KMS-11 (cell line): ENCODE measurements at regions not wholly inside any gene's neighbourhood (a gene's known extent, or its start where the extent isn't known, plus 50 kb on each side); places are given as distances from the start of the nearest gene placed in this dataset.

Experiments used
- H2AFZ ChIP-seq: fragments of 200-600 bp; sonication (generic); 2 replicates; pipeline ENCODE4 v1.6.1; 2016; ENCODE audit warnings: antibody characterized with exemption, mixed run types, low read depth
- H3K27ac ChIP-seq: fragments of 200-600 bp; sonication (generic); 2 replicates; pipeline ENCODE4 v1.6.1; 2016; ENCODE audit warnings: mild to moderate bottlenecking, mixed run types
- H3K27me3 ChIP-seq: fragments of 200-600 bp; sonication (generic); 2 replicates; pipeline ENCODE4 v1.6.1; 2017; ENCODE audit warnings: mild to moderate bottlenecking, low read depth, mixed run types, moderate library complexity; ENCODE audit not compliant: insufficient read depth
- H3K36me3 ChIP-seq: fragments of 200-600 bp; sonication (generic); 2 replicates; pipeline ENCODE4 v1.6.1; 2017; ENCODE audit warnings: mild to moderate bottlenecking, mixed run types; ENCODE audit not compliant: insufficient read depth
- H3K4me1 ChIP-seq: fragments of 200-600 bp; sonication (generic); 2 replicates; pipeline ENCODE4 v1.6.1; 2016; ENCODE audit warnings: mild to moderate bottlenecking, low read depth, mixed run types; ENCODE audit not compliant: poor library complexity, severe bottlenecking
- H3K4me2 ChIP-seq: fragments of 200-600 bp; sonication (generic); 2 replicates; pipeline ENCODE4 v1.7.0; 2016; ENCODE audit warnings: mild to moderate bottlenecking, mixed run types
- H3K4me3 ChIP-seq: fragments of 200-600 bp; sonication (generic); IDR thresholded peaks from 2 replicates; pipeline ENCODE4 v1.6.1; 2017; ENCODE audit warnings: low read depth, low read length, mixed read lengths; ENCODE audit not compliant: insufficient read depth
- H3K79me2 ChIP-seq: fragments of 200-600 bp; sonication (generic); 2 replicates; pipeline ENCODE4 v1.6.1; 2016; ENCODE audit warnings: low read depth, mixed run types; ENCODE audit not compliant: insufficient read depth
- H3K9ac ChIP-seq: fragments of 200-600 bp; sonication (generic); 2 replicates; pipeline ENCODE4 v1.6.1; 2016; ENCODE audit warnings: mild to moderate bottlenecking, mixed run types
- H4K20me1 ChIP-seq: fragments of 200-600 bp; sonication (generic); 2 replicates; pipeline ENCODE4 v1.6.1; 2016; ENCODE audit warnings: mild to moderate bottlenecking, mixed run types; ENCODE audit not compliant: insufficient read depth
- CTCF ChIP-seq: fragments of 200-600 bp; sonication (generic); conservative IDR thresholded peaks from 2 replicates; pipeline ENCODE4 v1.6.1; 2017; ENCODE audit warnings: low read depth, mild to moderate bottlenecking, antibody characterized with exemption, low read length, moderate library complexity, mixed read lengths

- no peak overlapping the region for H2AFZ ChIP-seq
- no peaks in the 10 kb centered on the region for H3K36me3 ChIP-seq
- no peak overlapping the region for H3K27ac ChIP-seq
- H3K4me3 ChIP-seq, result no peak overlapping the region
- TF ChIP-seq CTCF, result no peak
- H3K9ac ChIP-seq, result no peak overlapping the region
- H3K4me2 ChIP-seq, result no peak overlapping the region
- H3K4me1 ChIP-seq, result no peaks in the 10 kb centered on the region
- no peaks in the 10 kb centered on the region for H3K27me3 ChIP-seq
- no peaks in the 10 kb centered on the region for H4K20me1 ChIP-seq
- no peaks in the 10 kb centered on the region for H3K79me2 ChIP-seq
These were observed 107.0 kb upstream of the TSPAN2 start for GRCh38 chr1:115196296-115196695.

- Histone ChIP-seq H3K79me2 (no peaks in the 10 kb centered on the region), H3K36me3 (no peaks in the 10 kb centered on the region), H3K4me2 (no peak overlapping the region), H2AFZ (no peak overlapping the region), H3K9ac (no peak overlapping the region), H4K20me1 (no peaks in the 10 kb centered on the region), H3K27me3 (no peaks in the 10 kb centered on the region), H3K4me1 (no peaks in the 10 kb centered on the region), H3K27ac (no peak overlapping the region), H3K4me3 (no peak overlapping the region)
- no peak for TF ChIP-seq CTCF
These were observed 105.2 kb upstream of the TSPAN2 start for GRCh38 chr1:115194506-115194905.

- Histone ChIP-seq H3K9ac (no peak overlapping the region), H3K27me3 (no peaks in the 10 kb centered on the region), H3K27ac (no peak overlapping the region), H4K20me1 (no peaks in the 10 kb centered on the region), H3K79me2 (no peaks in the 10 kb centered on the region), H3K4me2 (no peak overlapping the region), H3K4me3 (no peak overlapping the region), H3K36me3 (no peaks in the 10 kb centered on the region), H2AFZ (no peak overlapping the region), H3K4me1 (no peaks in the 10 kb centered on the region)
- no peak for TF ChIP-seq CTCF
These were observed 103.9 kb upstream of the TSPAN2 start for GRCh38 chr1:115193046-115193828.

GRCh38 chr1:115192200-115192767, 103.0 kb upstream of the TSPAN2 start:
- Histone ChIP-seq H2AFZ (no peak overlapping the region), H3K4me3 (no peak overlapping the region), H4K20me1 (no peaks in the 10 kb centered on the region), H3K27me3 (no peaks in the 10 kb centered on the region), H3K27ac (no peak overlapping the region), H3K4me2 (no peak overlapping the region), H3K79me2 (no peaks in the 10 kb centered on the region), H3K9ac (no peak overlapping the region), H3K36me3 (no peaks in the 10 kb centered on the region), H3K4me1 (no peaks in the 10 kb centered on the region)
- no peak for TF ChIP-seq CTCF
